SK-N-DZ (cell line): ENCODE measurements at regions not wholly inside any gene's neighbourhood (a gene's known extent, or its start where the extent isn't known, plus 50 kb on each side); places are given as distances from the start of the nearest gene placed in this dataset.
"Not testable (repeated sequence)": the region's sequence is repeated elsewhere in the genome, so short reads cannot be mapped to it uniquely, and the experiment has no call there.

Source experiments
- DNase-seq: peaks from one replicate; pipeline ENCODE4 v3.0.0-alpha.2; 2015; ENCODE audit warnings: low spot score

DNA sequence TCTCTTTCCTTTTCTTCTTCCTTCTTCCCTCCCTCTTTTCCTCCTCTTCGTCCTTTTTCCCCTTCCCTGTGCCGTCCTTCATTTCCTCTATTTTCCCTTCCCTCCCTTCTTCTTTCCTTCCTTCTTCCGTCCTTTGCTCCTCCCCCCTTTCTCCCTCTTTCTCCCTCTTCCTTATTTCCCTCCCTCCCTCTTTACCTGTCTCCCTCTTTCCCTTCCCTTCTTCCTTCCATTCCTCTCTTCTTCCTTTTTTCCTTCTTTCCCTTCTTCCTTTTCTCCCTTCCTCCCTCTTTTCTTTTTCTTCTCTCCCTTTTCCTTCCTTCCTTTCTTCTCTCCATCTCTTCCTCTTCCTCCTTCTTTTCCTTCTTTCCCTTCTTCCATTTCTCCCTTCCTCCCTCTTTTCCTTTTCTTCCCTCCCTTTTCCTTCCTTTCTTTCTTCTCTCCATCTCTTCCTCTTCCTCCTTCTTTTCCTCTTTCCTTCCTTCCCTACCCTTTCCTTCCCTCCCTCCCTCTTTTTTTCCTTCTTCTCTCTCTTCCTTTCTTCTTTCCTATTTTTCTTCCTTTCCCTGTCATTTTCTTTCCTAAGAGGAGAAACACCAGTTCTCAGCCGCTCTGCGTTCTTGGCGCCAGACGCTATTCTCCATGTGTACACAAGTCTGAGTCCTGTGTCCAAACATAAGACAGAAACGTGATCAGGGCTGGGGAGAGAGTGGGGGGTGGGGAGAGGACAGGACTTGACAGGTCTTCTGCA is 597.1 kb downstream of the MID1IP1 start:
- peak; percentile 18 for DNase-seq

DNA sequence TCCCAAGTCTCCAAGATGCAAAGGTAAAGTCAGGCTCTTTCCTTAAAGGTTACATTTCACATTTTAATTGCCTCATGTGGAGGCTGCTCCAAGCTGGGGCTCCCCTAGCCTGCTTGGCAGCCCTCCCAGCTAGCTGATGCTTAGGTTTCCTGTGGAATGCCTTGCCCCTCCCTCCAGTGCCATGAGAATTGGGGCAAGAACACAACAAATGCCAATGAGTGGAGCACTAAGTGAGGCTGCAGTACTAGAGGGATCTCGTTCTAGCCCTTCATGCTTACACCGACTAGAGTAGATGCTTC is 597.7 kb downstream of the MID1IP1 start:
- no peak for DNase-seq

DNA sequence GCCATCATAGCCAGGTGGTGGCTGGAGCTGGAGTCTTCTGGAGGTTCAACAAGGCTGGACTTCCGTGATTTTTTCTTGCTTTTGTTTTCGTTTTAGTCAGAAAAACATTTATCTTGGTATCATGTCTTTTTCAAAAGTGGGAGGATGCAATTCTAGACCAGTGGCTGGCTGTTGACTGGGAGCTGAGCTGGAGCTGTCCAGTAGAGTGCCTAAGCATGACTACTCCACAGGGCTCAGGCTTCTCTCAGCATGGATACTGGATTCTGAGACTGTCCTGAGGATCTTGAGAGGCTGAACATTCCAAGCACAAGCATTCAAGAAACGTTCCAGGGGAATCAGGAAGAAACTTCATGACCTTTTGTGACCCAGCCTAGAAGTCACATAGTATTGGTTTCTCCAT is 598.1 kb downstream of the MID1IP1 start:
- no peak for DNase-seq

DNA sequence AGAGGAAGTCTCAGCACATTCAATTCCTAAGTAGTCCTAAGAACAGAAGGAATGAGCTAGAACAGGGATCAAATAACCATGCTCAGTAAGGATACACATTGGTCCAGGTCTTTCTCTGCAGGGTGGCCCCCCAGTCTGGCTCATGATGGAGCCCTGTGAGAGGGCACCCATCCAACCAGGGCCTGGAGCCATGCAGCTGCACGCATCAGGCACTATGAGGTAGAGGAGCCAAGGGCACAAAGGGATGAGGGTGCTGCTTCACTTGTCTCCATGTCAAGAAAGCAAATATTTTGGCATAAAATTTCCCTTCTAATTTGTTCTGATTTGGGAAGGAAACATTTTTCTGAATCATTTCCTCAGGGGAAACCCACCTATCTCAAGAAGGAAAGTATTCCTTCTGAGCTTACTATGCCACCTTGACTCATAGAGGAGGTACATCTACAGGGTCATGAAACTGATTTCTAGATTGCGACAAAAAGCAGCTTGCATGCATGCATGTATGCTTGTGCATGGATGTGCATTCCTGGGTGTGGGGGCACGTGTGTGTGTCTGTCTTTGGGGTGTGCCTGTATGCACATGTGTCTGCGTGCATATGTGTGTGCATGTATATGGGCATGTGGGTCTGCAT is 600.3 kb downstream of the MID1IP1 start:
- DNase-seq = no peak

DNA sequence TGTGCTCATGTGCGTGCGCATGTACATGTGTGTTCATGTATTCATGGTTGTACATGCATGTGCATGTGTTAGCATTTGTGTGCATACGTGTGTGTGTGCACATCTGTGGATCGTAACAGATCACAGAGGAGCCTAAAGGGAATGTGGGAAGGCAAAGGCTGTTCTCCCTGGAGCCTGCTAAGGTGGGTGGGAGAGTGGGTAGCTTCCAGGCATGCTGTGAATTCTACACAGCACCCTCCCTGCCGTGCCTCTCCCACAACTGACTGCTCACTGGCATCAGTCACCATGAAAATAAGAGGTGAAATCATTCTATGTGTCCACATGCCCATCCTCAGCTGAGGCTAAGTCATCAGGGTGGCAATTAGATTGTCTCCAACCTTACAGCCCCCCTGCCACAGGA is 600.9 kb downstream of the MID1IP1 start:
- DNase-seq = no peak

DNA sequence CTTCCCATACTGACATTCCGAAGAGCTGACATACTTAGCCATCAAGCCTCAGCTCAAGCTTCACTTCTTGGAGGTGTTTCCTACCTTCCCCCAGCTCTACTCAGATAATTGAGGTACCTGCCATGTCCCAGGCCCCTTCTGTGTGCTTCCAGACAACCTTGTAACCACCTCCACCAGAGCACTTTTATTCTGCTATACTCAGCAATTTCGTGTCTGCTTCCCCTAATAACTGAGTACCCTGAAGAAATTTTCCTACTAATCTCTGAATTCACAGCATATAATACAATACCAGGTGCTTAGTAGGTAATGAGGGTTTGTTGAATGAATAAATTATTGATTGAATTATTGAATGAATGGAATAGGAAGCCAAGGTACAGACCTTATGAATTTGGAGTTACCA is 605.5 kb downstream of the MID1IP1 start:
- no peak for DNase-seq

DNA sequence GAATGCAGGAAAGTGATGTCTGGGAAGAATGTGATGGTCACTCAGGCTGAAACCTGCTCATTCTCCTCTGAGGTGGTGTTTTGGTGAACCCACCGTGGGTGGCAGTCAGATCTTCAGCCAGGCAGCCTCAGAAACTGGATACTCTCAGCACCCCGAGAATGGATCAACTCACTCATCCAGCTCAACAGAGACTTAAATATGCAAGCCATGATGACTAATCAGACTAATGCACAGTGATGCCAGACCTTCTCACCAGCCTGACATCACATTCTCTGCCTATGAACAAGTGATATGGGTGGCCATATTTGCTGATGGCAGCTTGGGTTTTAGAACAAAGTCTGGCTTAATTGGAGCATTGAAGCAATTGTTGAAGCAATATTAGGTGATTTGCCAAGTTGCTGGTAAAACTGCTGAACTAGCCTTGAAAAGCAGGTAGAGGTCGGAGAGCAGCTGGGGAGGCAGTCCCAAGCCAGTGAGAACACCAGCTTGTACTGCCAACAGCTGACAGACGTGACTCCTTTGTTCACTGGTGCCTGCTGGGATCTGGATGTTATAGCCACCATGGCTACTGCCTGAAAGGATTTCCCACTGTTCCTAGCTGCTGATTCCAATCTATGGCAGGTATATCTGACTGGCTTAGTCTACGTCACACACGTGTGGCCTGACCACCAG is 608.1 kb downstream of the MID1IP1 start:
- no peak for DNase-seq

DNA sequence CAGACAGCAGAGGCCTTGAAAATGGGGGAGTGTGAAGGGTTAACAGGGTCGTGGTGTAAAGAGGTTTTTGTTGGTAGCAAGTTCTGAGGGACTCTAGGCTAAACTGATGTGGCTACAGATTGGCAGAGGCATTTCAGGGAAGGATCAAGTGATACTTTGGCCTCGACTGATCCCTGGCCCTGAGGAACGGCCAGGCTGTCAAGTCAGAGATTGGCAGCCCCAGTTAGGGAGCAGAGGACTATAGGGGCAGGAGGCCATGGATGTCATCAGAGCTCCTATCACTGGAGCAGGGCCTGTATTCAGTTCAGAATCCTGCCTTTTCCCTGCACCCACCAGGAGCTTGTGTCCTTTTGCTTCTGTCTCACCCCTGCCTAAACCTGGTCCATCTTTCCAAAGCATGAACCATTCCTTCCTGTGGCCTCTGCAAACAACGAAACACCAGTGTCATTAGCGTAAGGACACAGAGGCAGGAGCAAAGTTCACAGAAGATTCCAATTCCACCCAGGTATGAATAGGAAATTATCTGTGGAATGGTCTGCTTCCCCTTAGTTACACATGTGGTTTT is 613.1 kb downstream of the MID1IP1 start:
- no peak for DNase-seq

DNA sequence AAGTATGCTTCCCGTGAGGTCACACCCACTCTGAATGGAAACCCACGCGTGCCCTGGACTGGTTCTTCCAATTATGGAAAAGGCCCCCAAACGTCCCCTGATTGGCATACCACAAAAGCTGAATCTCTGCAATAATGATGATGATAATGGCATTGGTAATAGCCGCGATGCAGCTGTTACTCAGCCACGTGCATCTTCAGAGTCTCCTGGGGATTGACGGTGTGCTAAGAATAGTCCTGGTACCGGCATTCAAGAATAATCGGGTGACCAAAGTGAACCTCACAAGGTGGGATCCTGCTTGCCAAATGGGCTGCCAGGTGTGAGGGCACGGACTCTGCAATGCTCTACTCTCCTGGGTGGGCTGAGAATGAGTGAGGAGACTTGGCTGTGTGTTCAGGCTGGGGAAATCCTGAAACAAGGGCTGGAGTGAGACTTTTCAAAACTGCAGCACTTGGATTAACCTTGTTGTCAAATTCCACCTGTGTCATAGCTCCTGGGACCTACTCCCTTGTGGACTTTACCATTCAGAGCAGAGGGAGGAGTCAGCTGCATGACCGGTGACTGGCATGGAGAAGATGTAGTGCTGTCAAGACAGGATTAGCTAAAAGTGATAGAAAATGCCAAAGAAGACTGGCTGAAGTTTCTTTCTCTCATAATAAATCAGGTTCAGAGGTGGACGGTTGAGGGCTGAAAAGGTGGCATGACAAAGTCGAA is 615.4 kb downstream of the MID1IP1 start:
- DNase-seq = no peak

DNA sequence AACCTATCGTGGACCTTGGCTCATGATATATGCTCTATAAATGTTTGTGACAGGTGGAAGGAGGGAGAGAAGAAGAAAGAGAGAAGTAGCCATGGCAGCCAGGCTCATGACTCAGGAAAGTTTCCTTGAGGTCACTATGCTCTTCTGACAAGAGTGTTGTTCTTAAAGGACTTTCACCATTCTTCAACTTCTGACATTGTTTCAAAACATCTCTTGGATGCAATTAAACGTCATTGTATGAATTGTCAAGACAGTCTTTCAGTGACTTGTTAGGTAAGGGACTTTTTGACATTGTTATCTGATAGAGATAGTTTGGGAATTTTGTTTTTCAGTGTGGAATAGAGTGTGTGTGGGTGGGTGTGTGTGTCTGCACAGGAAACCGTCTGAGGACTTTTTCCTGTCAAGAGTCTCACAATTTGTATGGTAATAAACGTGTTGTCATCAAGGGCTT is 617.0 kb downstream of the MID1IP1 start:
- no peak for DNase-seq

DNA sequence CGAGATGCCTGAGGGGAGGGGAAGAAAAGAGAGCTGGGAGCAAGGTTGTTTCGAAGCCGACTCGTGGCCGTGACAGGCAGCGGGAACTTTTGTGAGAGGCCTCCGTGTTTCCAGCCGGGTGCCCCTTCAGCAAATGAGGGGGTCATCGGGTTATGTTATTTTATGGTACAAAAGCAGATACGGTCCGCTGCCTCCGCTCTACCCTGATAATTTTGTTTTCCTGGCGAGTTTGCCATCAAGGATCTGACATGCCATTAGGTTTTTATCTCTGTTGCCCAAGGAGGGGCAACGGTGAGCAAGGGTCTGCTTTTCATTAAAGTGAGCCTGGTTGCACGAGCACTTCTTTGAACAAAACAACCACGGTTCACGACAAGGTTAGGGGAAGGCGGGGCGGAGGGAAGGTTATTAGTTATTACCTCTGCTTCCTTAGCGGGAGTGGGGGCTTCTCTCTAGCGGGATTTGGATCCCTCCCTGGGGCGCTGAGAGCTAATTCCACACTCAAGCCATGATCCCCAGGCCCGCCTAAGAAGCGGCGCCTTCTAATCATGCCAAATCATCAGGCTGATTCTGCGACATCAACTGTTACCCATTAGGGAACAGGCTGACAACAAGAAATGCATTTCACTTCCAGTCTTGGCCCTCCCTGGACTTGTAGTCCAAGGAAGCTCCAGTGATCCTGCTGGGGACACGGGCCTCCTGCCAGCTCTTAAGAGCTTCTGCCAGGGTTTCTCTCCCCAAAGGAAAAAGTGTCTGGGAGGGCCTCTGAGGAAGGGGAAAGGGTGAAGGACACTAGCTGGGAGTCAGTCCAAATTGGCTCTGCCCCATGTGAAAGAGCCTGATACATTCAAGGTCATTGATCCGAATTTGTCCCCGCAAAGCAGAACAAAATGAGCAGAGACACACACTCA is 617.7 kb downstream of the MID1IP1 start:
- DNase-seq = peak; percentile 84

DNA sequence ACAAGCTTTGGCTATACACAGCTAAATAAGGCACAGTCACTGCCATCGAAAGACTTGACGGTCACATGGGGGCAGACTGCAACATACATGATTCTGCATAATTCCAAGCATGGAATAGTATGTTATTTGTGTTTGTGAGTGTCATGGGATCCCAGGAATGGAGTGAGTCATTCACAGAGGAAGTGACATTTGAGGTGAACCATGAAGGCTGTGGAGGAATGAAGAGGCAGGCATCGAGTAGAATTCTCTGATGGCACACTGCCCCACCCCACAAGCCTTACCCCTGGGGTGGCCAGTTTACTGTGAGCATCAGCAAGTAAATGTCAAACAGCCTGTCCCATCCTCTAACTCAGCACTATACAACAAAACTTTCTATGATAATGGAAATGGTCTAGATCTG is 619.7 kb downstream of the MID1IP1 start:
- DNase-seq = no peak

DNA sequence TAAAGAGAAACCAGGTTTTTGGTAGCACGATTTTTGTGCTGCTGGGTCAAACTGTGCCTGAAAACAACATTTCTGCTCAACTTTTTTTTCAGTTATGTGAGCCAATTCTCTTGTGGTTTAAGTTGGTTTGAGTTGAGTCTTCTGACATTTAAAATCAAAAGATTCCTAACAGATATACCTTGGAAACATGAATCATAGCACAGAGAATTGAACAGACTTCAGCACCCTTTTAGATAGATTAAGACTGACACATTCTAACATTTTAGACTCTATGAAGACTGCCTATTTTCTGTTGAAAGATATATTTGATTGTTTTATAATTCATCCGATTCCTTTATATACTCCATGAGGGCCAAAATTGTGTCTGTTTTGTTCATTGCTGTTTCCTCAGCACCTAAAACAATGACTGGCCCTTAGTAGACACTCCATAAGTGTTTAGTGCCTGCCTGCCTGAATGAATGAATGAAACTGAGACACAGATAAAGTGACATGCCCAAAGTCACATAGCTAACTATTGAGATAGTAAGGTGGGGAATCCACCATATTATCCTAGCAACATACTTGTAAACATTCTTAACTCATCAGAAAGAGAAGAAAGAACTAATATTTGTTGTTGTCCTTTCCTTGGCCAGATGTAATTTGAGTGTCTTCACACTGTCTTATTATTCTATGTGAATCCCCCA is 624.0 kb downstream of the MID1IP1 start:
- no peak for DNase-seq

DNA sequence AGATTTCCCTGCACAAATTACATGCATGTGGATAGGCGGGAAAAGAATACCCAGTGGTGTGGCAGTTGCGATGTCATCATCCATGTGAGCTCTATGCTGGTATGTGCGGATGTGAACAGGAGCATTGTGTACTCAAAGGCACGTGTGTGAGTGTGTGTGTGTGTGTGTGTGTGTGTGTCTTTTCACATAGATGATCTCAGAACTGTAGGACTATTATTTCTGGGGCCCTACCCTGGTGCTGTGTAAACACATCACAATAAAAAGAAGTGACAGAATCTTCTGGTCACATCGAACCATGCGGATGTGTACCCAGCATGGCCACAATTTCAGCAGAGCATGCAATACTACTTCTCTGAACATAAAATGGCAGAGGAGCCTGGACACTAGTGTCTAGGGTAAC is 624.8 kb downstream of the MID1IP1 start:
- DNase-seq = no peak

DNA sequence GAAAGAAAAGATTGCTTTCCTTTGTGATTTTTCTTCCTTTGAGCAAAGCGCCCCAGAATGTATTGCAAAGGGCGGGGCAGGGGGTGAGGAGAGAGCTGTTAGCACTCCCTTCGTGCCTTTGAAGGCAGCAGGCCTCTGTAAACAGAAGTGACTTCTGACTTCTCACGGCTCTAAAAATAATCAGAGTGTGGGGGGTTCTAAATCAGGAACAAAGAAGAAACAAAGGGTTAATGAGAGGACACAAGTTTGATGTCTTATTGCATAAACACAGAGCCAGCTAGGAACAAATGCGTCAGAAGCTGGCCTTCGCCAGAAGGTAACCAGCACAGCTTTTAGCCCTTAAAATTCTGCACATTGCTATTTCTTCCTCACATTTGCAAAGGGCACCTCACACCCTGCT is 626.2 kb downstream of the MID1IP1 start:
- no peak for DNase-seq

DNA sequence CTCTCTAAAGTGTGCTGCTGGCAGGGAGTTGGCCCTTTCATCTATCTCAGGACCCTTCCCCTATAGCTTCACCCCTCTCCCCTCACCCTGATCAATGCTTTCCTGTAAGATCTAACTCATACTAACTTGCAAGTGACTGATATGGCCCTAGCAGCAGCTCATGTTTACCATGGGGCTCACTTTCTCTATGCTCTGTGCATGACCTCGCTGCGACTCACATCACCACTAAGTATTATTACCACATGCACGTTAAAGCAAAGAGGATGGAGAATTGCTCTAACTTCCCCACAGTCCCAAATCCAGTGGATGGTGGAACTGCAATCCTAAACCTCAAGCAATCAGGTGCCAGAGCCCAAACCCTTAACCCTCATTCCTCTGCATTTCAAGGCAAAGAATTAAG is 626.6 kb downstream of the MID1IP1 start:
- DNase-seq = no peak

DNA sequence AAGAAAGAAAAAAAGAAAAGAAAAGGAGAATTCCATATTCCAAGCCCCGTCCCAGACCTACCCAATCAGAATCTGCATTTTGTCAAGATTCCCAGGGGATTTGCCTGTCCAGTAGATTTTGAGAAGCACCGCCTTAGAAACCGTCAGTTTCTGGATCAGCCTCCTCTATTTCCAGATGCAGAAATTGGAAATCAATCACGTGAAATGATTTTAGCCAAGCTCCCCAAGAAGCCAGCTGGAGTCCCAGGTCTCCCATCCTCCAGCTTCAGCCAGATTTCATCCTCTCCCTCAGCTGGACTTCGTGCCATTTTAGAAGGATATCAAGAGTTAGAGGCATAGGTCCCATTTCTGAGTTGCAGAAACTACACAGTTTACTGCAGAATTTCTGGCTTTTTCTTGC is 629.3 kb downstream of the MID1IP1 start:
- DNase-seq = no peak

DNA sequence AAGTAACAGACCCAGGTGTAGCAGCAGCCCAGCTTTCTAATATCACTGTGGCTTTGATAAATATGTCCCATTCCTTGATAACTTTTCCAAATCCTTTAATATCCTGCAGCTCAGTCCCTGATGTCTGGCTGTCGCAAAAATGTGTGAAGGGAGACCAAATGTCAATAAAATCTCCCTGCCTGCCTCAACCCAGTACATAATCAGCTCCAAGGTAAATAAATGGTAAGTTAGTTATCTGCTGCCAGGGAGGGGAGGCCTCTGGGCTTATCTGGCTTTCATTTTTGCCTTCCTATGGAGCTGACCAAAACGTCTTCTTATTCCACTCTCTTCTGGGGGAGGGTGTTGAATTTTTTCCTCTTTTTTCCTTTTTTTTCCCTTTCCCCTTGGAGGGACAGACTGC is 630.6 kb downstream of the MID1IP1 start:
- no peak for DNase-seq

DNA sequence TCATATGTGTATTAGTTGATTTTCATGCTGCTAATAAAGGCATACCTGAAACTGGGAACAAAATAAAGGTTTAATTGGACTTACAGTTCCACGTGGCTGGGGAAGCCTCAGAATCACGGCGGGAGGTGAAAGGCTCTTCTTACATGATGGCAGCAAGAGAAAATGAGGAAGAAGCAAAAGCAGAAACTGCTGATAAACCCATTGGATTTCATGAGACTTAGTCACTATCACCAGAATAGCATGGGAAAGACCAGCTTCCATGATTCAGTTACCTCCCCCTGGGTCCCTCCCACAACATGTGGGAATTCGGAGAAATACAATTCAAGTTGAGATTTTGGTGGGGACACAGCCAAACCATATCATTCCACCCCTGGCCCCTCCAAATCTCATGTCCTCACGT is 633.4 kb downstream of the MID1IP1 start:
- not testable (repeated sequence) for DNase-seq

DNA sequence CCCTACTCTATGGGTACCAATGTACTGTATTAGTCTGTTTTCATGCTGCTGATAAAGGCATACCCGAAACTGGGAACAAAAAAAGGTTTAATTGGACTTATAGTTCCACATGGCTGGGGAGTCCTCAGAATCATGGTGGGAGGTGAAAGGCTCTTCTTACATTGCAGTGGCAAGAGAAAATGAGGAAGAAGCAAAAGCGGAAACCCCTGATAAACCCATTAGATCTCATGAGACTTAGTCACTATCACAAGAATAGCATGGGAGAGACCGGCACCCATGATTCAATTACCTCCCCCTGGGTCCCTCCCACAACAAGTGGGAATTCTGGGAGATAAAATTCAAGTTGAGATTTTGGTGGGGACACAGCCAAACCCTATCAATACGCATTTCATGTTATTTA is 635.3 kb downstream of the MID1IP1 start:
- not testable (repeated sequence) for DNase-seq
